Gastrocnemius medialis (tissue), 4 donors: ENCODE measurements at regions not wholly inside any gene's neighbourhood (a gene's known extent, or its start where the extent isn't known, plus 50 kb on each side); places are given as distances from the start of the nearest gene placed in this dataset.

Source experiments
- ATAC-seq, 2 donors: fragments of 150-250 bp; one replicate each; pipeline ENCODE4 v1.9.1; 2016
- DNase-seq, 2 donors: peaks; one replicate each; pipeline ENCODE4 v3.0.0-alpha.2; 2019
- H3K27ac ChIP-seq, 4 donors: fragments of 200-600 bp; sonication (generic); 1 replicate in 1 of 4; 2 replicates in 3 of 4; pipeline ENCODE4 v1.5.1; 2016 to 2018; ENCODE audit warnings: mild to moderate bottlenecking in 2 of 4, moderate library complexity in 1 of 4
- H3K27me3 ChIP-seq, 3 donors: fragments of 200-600 bp; sonication (generic) in 2 of 3; 1 replicate in 1 of 3; 2 replicates in 2 of 3; pipeline versions ENCODE4 v1.5.1 to v1.6.0; 2016 to 2019; ENCODE audit warnings: mild to moderate bottlenecking in 1 of 3, moderate library complexity in 1 of 3
- H3K36me3 ChIP-seq, 2 donors: fragments of 200-600 bp; sonication (generic) in 1 of 2; one replicate each; pipeline ENCODE4 v1.5.1; 2017 to 2018
- H3K4me1 ChIP-seq, 2 donors: fragments of 200-600 bp; sonication (generic) in 1 of 2; one replicate each; pipeline ENCODE4 v1.5.1; 2016 to 2017; ENCODE audit warnings: mild to moderate bottlenecking in 2 of 2
- H3K4me3 ChIP-seq, 4 donors: fragments of 200-600 bp; sonication (generic) in 3 of 4; 1 replicate in 1 of 4; 2 replicates in 3 of 4; pipeline ENCODE4 v1.5.1; 2016 to 2019; ENCODE audit warnings: mild to moderate bottlenecking in 2 of 4
- H3K9me3 ChIP-seq, 3 donors: fragments of 200-600 bp; sonication (generic) in 2 of 3; 1 replicate in 1 of 3; 2 replicates in 2 of 3; pipeline ENCODE4 v1.5.1; 2016 to 2019
- POLR2A ChIP-seq, 2 donors: fragments of 450-650 bp; IDR thresholded peaks; one replicate each; pipeline ENCODE4 v1.6.1; 2017; ENCODE audit warnings: antibody characterized with exemption in 2 of 2, mild to moderate bottlenecking in 2 of 2, moderate library complexity in 2 of 2
- in situ Hi-C, 4 donors: fragments of 200-750 bp; cut with MboI; loops; one replicate each; pipeline versions ENCODE4 v1.15.0 to v1.8.0; 2017; ENCODE audit warnings: low sequenced_read_pairs in 4 of 4
- intact Hi-C: fragments of 100-400 bp; cut with DNase I; formaldehyde crosslinking; loops from one replicate; pipeline ENCODE4 v1.15.1; 2023; ENCODE audit warnings: low total_unique reads
- TF ChIP-seq, protein P1 (sequence below), 5 experiments: fragments of 450-650 bp in 3 of 5; fragments of 200-600 bp in 2 of 5; sonication (generic) in 2 of 5; IDR thresholded peaks in 4 of 5; conservative IDR thresholded peaks in 1 of 5; 1 replicate in 4 of 5; 2 replicates in 1 of 5; pipeline ENCODE4 v1.5.1; 2016 to 2019; ENCODE audit warnings: antibody characterized with exemption in 5 of 5, mild to moderate bottlenecking in 3 of 5, moderate library complexity in 3 of 5

DNA sequence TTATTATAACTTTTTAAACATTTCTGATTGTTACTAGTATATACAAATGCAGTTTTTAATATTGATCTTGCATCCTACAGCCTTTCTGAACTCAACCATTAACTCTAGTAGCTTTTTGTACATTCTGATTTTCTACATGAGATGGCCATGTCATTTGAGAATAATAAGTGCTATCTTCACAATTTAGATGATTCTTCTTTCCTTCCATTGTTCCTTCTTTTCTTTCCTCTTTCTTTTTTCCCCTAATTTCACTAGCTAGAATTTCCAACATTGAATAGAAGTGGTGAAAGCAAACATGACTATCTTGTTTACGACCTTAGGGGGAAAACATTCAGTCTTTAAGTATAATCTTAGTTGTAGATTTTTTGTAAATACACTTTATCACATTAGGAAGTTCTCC is 128.2 kb upstream of the PRSS16 start:
- ATAC-seq: no peak
- H3K27ac ChIP-seq: no peak overlapping the region
- in situ Hi-C loops (no loop called here), intact Hi-C loops (no loop called here)
- H3K9me3 ChIP-seq: no peaks in the 10 kb centered on the region
- DNase-seq: no peak
- H3K27me3 ChIP-seq: no peaks in the 10 kb centered on the region
- no peak overlapping the region for H3K4me3 ChIP-seq
- TF ChIP-seq, protein P1, sequence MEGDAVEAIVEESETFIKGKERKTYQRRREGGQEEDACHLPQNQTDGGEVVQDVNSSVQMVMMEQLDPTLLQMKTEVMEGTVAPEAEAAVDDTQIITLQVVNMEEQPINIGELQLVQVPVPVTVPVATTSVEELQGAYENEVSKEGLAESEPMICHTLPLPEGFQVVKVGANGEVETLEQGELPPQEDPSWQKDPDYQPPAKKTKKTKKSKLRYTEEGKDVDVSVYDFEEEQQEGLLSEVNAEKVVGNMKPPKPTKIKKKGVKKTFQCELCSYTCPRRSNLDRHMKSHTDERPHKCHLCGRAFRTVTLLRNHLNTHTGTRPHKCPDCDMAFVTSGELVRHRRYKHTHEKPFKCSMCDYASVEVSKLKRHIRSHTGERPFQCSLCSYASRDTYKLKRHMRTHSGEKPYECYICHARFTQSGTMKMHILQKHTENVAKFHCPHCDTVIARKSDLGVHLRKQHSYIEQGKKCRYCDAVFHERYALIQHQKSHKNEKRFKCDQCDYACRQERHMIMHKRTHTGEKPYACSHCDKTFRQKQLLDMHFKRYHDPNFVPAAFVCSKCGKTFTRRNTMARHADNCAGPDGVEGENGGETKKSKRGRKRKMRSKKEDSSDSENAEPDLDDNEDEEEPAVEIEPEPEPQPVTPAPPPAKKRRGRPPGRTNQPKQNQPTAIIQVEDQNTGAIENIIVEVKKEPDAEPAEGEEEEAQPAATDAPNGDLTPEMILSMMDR (IDR thresholded peaks at IDR 0.05 in 4 of 5, conservative IDR thresholded peaks at IDR 0.05 in 1 of 5): no peak
- no peak for TF ChIP-seq POLR2A (IDR thresholded peaks at IDR 0.05)
- H3K4me1 ChIP-seq: no peaks in the 10 kb centered on the region
- no peaks in the 10 kb centered on the region for H3K36me3 ChIP-seq

- no peaks in the 10 kb centered on the region for H3K9me3 ChIP-seq
- DNase-seq (no peak), ATAC-seq (no peak)
- no peak overlapping the region for H3K4me3 ChIP-seq
- no peaks in the 10 kb centered on the region for H3K27me3 ChIP-seq
- TF ChIP-seq, protein P1 (IDR thresholded peaks at IDR 0.05 in 4 of 5, conservative IDR thresholded peaks at IDR 0.05 in 1 of 5): no peak
- TF ChIP-seq POLR2A (IDR thresholded peaks at IDR 0.05): no peak
- H3K27ac ChIP-seq: no peak overlapping the region
- no peaks in the 10 kb centered on the region for H3K36me3 ChIP-seq
- H3K4me1 ChIP-seq: no peaks in the 10 kb centered on the region
- intact Hi-C loops: no loop called here
- in situ Hi-C loops: no loop called here
These were observed 127.7 kb upstream of the PRSS16 start for GRCh38 chr6:27119761-27120160.

DNA sequence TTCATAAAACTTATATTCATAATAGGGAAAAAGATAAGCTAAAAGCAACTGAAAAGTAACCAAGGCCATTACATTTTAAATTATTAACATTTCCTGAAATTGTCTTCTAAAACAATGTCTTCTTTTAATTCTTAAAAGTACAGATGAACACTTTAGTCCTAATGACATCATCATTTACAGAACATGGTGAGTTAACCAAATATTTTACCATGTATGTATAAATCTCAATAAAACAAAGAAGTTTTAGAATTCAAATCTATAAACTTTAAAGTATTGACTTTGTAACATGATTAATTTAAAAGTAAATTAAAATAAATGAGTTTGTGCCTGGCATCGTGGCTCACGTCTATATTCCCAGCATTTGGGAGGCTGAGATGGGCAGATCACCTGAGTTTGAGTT is 125.9 kb upstream of the PRSS16 start:
- Histone ChIP-seq H3K27ac (no peak overlapping the region), H3K4me3 (no peak overlapping the region), H3K9me3 (no peaks in the 10 kb centered on the region), H3K4me1 (peaks cover 0 to 1% of the 10 kb centered on the region in 2 donors), H3K27me3 (no peaks in the 10 kb centered on the region), H3K36me3 (peaks cover 0 to 3% of the 10 kb centered on the region in 2 donors)
- ATAC-seq: no peak
- in situ Hi-C loops (no loop called here), intact Hi-C loops (no loop called here)
- no peak for TF ChIP-seq POLR2A (IDR thresholded peaks at IDR 0.05)
- TF ChIP-seq, protein P1 (IDR thresholded peaks at IDR 0.05 in 4 of 5, conservative IDR thresholded peaks at IDR 0.05 in 1 of 5): no peak
- DNase-seq: no peak

- intact Hi-C loops: no loop called here
- Histone ChIP-seq H3K4me1 (peaks cover 0 to 4% of the 10 kb centered on the region in 2 donors), H3K36me3 (peaks cover 0 to 3% of the 10 kb centered on the region in 2 donors), H3K9me3 (no peaks in the 10 kb centered on the region), H3K4me3 (no peak overlapping the region), H3K27me3 (no peaks in the 10 kb centered on the region), H3K27ac (no peak overlapping the region)
- ATAC-seq: no peak
- DNase-seq: no peak
- in situ Hi-C loops: no loop called here
- TF ChIP-seq POLR2A (IDR thresholded peaks at IDR 0.05): no peak
- TF ChIP-seq, protein P1 (IDR thresholded peaks at IDR 0.05 in 4 of 5, conservative IDR thresholded peaks at IDR 0.05 in 1 of 5): no peak
These were observed 123.2 kb upstream of the PRSS16 start for GRCh38 chr6:27124252-27124657.
